ENCODE measurements at regions not wholly inside any gene's neighbourhood (a gene's known extent, or its start where the extent isn't known, plus 50 kb on each side); places are given as distances from the start of the nearest gene placed in this dataset.

DNA sequence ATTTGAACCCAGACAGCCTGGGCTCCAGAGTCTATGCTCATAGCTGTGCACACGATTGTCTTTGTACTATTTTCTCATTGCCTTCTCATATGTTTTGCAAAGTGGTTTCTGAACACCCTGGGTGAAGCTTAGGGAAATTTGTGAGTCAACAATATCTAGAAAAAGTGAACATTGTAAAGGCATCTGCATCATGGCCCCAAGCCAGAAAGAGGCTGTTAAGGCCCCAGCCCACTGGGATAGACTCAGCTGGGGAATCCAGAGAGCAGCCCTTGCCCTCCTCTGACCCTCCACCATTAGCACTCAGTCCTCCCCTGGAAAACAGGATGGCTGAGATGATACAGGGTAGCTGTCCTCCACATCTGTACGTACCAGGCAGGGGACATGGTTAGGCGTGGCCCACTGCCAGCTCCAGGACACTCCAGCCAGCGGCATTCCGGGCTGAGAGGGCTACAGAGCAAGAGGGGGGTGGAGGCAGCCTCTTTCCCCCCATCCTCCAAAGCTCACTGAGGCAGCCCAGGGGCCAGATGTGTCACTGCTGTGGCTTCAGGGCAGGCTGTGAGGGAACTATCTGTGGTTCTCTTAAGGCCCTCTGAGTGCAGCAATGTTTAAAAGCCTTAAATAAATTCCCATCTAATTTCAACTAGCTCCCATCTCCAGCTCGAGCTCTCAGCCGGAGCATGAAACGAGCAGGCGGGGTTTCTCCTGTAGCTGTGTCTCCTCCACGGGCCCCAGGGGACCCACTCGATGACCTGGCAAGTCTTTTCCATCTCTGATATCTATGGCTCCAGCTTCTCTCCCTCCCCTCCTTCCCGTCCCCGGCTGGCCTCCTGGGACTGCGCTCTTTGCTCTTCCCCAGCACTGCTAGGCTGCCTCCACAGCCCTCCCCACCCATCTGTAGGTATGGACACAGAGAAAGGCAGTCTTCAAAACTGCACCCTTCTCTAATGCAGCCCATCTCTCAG lies 209.4 kb upstream of the LRFN2 start:
- Histone ChIP-seq H3K4me3 (no peak overlapping the region), H3K4me1 (peaks cover 0 to 6% (median 5%) of the 10 kb centered on the region in 4 donors), H3K27ac (no peak overlapping the region), H3K9me3 (no peaks in the 10 kb centered on the region), H3K27me3 (no peaks in the 10 kb centered on the region), H3K36me3 (no peaks in the 10 kb centered on the region)
- ATAC-seq (ENCODE audit: low FRiP score in 2 of 2) (no peak), DNase-seq (peak in 1 of 2 donors; percentile 47)
- TF ChIP-seq, protein P1, sequence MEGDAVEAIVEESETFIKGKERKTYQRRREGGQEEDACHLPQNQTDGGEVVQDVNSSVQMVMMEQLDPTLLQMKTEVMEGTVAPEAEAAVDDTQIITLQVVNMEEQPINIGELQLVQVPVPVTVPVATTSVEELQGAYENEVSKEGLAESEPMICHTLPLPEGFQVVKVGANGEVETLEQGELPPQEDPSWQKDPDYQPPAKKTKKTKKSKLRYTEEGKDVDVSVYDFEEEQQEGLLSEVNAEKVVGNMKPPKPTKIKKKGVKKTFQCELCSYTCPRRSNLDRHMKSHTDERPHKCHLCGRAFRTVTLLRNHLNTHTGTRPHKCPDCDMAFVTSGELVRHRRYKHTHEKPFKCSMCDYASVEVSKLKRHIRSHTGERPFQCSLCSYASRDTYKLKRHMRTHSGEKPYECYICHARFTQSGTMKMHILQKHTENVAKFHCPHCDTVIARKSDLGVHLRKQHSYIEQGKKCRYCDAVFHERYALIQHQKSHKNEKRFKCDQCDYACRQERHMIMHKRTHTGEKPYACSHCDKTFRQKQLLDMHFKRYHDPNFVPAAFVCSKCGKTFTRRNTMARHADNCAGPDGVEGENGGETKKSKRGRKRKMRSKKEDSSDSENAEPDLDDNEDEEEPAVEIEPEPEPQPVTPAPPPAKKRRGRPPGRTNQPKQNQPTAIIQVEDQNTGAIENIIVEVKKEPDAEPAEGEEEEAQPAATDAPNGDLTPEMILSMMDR (IDR thresholded peaks at IDR 0.05) = no peak
- TF ChIP-seq POLR2AphosphoS5 (IDR thresholded peaks at IDR 0.05) (no peak), EP300 (IDR thresholded peaks at IDR 0.05) (no peak), POLR2A (IDR thresholded peaks at IDR 0.05) (no peak)
- WGBS, 2 donors = 75 to 78% methylated on average over 14 of the region's 14 CpGs

DNA sequence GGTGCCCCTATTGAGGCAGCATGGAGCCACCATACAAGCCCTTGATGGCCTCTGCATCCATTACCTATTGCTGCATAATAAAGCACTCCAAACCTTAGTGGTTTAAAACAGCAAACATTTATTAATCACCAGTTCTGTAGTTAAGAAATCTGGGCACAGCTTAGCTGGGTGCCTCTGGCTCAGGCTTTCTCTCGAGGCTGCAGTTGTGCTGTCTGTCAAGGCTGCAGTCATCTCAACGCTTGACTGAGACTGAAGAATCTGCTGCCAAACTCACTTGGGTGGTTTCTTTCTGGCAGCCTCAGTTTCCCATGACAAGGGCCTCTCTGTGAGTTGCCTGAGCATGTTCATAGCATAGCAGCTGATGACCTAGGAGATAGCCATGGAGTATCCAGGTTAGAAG lies 207.4 kb upstream of the LRFN2 start:
- DNase-seq (no peak), ATAC-seq (ENCODE audit: low FRiP score in 2 of 2) (no peak)
- H3K36me3 ChIP-seq = no peaks in the 10 kb centered on the region
- WGBS, 2 donors = 63 to 100% methylated on average over 2 of the region's 2 CpGs
- H3K9me3 ChIP-seq = no peaks in the 10 kb centered on the region
- H3K4me1 ChIP-seq = peaks cover 0 to 1% (median under 1%) of the 10 kb centered on the region in 4 donors
- no peaks in the 10 kb centered on the region for H3K27me3 ChIP-seq
- H3K27ac ChIP-seq = no peak overlapping the region
- TF ChIP-seq POLR2A (IDR thresholded peaks at IDR 0.05) (no peak), EP300 (IDR thresholded peaks at IDR 0.05) (no peak), POLR2AphosphoS5 (IDR thresholded peaks at IDR 0.05) (no peak)
- TF ChIP-seq, protein P1 (IDR thresholded peaks at IDR 0.05) = no peak
- H3K4me3 ChIP-seq = no peak overlapping the region

DNA sequence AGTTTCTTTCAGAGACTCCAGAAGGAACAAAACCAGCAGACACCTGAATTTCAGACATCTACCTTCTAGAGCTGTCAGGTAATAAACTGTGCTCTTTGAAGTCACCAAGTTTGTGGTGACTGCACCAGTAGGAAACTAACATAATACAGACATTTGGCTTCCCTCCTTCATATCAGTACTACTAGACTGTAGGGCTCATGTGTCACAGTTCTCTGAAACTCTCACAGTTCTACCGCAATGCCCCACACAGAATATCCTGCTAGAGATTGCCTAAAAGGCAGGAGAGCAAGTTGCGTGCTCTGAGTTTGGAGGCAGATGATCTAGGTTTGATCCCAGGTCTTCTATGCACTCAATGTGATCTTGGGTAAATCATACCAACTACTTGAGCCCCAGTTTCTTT lies 205.0 kb upstream of the LRFN2 start:
- H3K27me3 ChIP-seq = no peaks in the 10 kb centered on the region
- peaks cover 0 to 12% (median 8%) of the 10 kb centered on the region in 4 donors for H3K4me1 ChIP-seq
- no peak overlapping the region for H3K27ac ChIP-seq
- TF ChIP-seq POLR2A (IDR thresholded peaks at IDR 0.05) (no peak), POLR2AphosphoS5 (IDR thresholded peaks at IDR 0.05) (no peak), EP300 (IDR thresholded peaks at IDR 0.05) (no peak)
- TF ChIP-seq, protein P1 (IDR thresholded peaks at IDR 0.05) = no peak
- no peaks in the 10 kb centered on the region for H3K36me3 ChIP-seq
- ATAC-seq (ENCODE audit: low FRiP score in 2 of 2) (no peak), DNase-seq (no peak)
- no peak overlapping the region for H3K4me3 ChIP-seq
- 93 to 97% methylated on average over 2 of the region's 2 CpGs for WGBS, 2 donors
- H3K9me3 ChIP-seq = no peaks in the 10 kb centered on the region

DNA sequence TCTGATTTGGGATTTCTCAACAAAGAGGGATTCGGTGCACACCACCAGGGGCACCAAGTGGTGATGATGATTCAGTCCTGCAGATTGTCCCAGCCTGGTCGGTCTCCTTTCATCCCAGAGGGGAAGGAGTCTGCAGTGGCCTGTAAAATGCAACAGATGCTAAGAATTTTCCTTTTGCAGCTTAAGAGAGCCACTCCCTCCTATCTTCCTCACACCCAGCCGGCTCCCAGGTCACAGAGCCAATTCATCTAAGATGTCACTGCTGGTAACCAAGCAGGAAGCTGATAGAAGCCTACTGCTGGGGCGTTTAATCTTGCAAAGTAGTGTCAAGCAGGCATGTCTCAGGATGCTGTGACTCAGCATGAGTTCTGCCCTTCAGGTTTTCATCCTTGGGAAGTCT lies 203.8 kb upstream of the LRFN2 start:
- 50 to 72% methylated on average over 2 to 4 of the region's 4 CpGs for WGBS, 2 donors
- TF ChIP-seq, protein P1 (IDR thresholded peaks at IDR 0.05) = no peak
- no peak for TF ChIP-seq POLR2A (IDR thresholded peaks at IDR 0.05)
- no peak for TF ChIP-seq POLR2AphosphoS5 (IDR thresholded peaks at IDR 0.05)
- TF ChIP-seq EP300 (IDR thresholded peaks at IDR 0.05) = no peak
- ATAC-seq (ENCODE audit: low FRiP score in 2 of 2) (no peak), DNase-seq (no peak)
- H3K27me3 ChIP-seq = no peaks in the 10 kb centered on the region
- no peaks in the 10 kb centered on the region for H3K9me3 ChIP-seq
- H3K4me1 ChIP-seq = peaks cover 0 to 12% (median 8%) of the 10 kb centered on the region in 4 donors
- H3K27ac ChIP-seq = no peak overlapping the region
- H3K4me3 ChIP-seq = no peak overlapping the region
- no peaks in the 10 kb centered on the region for H3K36me3 ChIP-seq
